ENCODE measurements at regions not wholly inside any gene's neighbourhood (a gene's known extent, or its start where the extent isn't known, plus 50 kb on each side); places are given as distances from the start of the nearest gene placed in this dataset.

DNA sequence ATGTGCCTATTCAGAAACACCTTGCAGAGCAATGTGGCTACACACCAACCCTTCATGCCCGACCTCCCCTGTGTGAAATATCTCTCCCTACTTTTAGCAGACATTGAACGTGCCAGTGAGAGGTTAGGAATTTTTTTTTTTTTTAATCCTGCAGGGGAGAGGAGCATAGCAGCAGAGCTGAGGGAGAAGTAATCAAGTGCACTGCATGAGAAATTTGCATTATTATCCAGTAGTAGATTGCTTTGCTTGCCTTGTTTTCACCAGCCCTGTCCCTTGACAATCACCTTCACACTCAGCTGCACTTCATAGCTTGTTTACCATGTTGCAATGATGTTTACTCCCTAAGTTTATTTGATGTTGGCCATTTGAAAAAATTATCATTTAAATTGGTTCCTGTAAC is 489.6 kb upstream of the ZNF608 start:
- DNase-seq (ENCODE audit: low spot score) = no peak
- 90% methylated on average over 2 of the region's 2 CpGs for WGBS
- H3K9me3 ChIP-seq (ENCODE audit: control insufficient read depth in 4 of 4, low read length in 3 of 4) = no peaks in the 10 kb centered on the region
- no peak overlapping the region for H3K27ac ChIP-seq (ENCODE audit: low read depth in 1 of 2, low read length in 2 of 2)
- H3K27me3 ChIP-seq (ENCODE audit: control insufficient read depth in 4 of 4, insufficient read depth in 4 of 4, low read length in 3 of 4) = no peaks in the 10 kb centered on the region
- H3K4me3 ChIP-seq (ENCODE audit: low read depth in 1 of 3, low read length in 3 of 3) = no peak overlapping the region
- no peaks in the 10 kb centered on the region for H3K4me1 ChIP-seq (ENCODE audit: control insufficient read depth in 4 of 4, insufficient read depth in 4 of 4, low read length in 3 of 4)
- H3K36me3 ChIP-seq (ENCODE audit: control insufficient read depth in 4 of 4, insufficient read depth in 3 of 4, low read depth in 1 of 4, low read length in 3 of 4) = no peaks in the 10 kb centered on the region
- no peak overlapping the region for H3K9ac ChIP-seq (ENCODE audit: low read depth in 1 of 2, low read length in 2 of 2)
- TF ChIP-seq, protein P1, sequence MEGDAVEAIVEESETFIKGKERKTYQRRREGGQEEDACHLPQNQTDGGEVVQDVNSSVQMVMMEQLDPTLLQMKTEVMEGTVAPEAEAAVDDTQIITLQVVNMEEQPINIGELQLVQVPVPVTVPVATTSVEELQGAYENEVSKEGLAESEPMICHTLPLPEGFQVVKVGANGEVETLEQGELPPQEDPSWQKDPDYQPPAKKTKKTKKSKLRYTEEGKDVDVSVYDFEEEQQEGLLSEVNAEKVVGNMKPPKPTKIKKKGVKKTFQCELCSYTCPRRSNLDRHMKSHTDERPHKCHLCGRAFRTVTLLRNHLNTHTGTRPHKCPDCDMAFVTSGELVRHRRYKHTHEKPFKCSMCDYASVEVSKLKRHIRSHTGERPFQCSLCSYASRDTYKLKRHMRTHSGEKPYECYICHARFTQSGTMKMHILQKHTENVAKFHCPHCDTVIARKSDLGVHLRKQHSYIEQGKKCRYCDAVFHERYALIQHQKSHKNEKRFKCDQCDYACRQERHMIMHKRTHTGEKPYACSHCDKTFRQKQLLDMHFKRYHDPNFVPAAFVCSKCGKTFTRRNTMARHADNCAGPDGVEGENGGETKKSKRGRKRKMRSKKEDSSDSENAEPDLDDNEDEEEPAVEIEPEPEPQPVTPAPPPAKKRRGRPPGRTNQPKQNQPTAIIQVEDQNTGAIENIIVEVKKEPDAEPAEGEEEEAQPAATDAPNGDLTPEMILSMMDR (IDR thresholded peaks at IDR 0.05; ENCODE audit: low read depth, low read length, missing input control) = no peak
- TF ChIP-seq EGR1 (IDR thresholded peaks at IDR 0.05; ENCODE audit: low read depth in 2 of 2) (no peak), HNF4A (conservative IDR thresholded peaks at IDR 0.05) (no peak), HNF4G (IDR thresholded peaks at IDR 0.05) (no peak), RXRA (IDR thresholded peaks at IDR 0.05) (no peak), SP1 (IDR thresholded peaks at IDR 0.05) (no peak), YY1 (IDR thresholded peaks at IDR 0.05) (no peak), TAF1 (conservative IDR thresholded peaks at IDR 0.05) (no peak), GABPA (IDR thresholded peaks at IDR 0.05 in 1 of 2, conservative IDR thresholded peaks at IDR 0.05 in 1 of 2) (no peak), NR2F2 (IDR thresholded peaks at IDR 0.05) (no peak), RAD21 (IDR thresholded peaks at IDR 0.05) (no peak), JUND (IDR thresholded peaks at IDR 0.05) (no peak), FOXA1 (IDR thresholded peaks at IDR 0.05) (no peak), FOXA2 (IDR thresholded peaks at IDR 0.05) (no peak)
- TF ChIP-seq, protein P2, sequence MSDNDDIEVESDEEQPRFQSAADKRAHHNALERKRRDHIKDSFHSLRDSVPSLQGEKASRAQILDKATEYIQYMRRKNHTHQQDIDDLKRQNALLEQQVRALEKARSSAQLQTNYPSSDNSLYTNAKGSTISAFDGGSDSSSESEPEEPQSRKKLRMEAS (IDR thresholded peaks at IDR 0.05) = no peak
- TF ChIP-seq, protein P3, sequence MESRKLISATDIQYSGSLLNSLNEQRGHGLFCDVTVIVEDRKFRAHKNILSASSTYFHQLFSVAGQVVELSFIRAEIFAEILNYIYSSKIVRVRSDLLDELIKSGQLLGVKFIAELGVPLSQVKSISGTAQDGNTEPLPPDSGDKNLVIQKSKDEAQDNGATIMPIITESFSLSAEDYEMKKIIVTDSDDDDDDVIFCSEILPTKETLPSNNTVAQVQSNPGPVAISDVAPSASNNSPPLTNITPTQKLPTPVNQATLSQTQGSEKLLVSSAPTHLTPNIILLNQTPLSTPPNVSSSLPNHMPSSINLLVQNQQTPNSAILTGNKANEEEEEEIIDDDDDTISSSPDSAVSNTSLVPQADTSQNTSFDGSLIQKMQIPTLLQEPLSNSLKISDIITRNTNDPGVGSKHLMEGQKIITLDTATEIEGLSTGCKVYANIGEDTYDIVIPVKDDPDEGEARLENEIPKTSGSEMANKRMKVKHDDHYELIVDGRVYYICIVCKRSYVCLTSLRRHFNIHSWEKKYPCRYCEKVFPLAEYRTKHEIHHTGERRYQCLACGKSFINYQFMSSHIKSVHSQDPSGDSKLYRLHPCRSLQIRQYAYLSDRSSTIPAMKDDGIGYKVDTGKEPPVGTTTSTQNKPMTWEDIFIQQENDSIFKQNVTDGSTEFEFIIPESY (IDR thresholded peaks at IDR 0.05) = no peak
- TF ChIP-seq, protein P4, sequence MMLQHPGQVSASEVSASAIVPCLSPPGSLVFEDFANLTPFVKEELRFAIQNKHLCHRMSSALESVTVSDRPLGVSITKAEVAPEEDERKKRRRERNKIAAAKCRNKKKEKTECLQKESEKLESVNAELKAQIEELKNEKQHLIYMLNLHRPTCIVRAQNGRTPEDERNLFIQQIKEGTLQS (IDR thresholded peaks at IDR 0.05) = no peak
- TF ChIP-seq, protein P5, sequence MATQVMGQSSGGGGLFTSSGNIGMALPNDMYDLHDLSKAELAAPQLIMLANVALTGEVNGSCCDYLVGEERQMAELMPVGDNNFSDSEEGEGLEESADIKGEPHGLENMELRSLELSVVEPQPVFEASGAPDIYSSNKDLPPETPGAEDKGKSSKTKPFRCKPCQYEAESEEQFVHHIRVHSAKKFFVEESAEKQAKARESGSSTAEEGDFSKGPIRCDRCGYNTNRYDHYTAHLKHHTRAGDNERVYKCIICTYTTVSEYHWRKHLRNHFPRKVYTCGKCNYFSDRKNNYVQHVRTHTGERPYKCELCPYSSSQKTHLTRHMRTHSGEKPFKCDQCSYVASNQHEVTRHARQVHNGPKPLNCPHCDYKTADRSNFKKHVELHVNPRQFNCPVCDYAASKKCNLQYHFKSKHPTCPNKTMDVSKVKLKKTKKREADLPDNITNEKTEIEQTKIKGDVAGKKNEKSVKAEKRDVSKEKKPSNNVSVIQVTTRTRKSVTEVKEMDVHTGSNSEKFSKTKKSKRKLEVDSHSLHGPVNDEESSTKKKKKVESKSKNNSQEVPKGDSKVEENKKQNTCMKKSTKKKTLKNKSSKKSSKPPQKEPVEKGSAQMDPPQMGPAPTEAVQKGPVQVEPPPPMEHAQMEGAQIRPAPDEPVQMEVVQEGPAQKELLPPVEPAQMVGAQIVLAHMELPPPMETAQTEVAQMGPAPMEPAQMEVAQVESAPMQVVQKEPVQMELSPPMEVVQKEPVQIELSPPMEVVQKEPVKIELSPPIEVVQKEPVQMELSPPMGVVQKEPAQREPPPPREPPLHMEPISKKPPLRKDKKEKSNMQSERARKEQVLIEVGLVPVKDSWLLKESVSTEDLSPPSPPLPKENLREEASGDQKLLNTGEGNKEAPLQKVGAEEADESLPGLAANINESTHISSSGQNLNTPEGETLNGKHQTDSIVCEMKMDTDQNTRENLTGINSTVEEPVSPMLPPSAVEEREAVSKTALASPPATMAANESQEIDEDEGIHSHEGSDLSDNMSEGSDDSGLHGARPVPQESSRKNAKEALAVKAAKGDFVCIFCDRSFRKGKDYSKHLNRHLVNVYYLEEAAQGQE (IDR thresholded peaks at IDR 0.05) = no peak

Measured in liver (tissue), 8 donors.